Osteocyte (in vitro differentiated cells): ENCODE measurements at regions not wholly inside any gene's neighbourhood (a gene's known extent, or its start where the extent isn't known, plus 50 kb on each side); places are given as distances from the start of the nearest gene placed in this dataset.
A peak's percentile ranks its signal among the peaks of the same experiment; 100 is the strongest.
"Not testable (repeated sequence)": the region's sequence is repeated elsewhere in the genome, so short reads cannot be mapped to it uniquely, and the experiment has no call there.

Experiments
- DNase-seq: peaks from one replicate; pipeline ENCODE4 v3.0.0; 2021; ENCODE audit warnings: mixed read lengths; ENCODE audit not compliant: unreplicated experiment; ENCODE audit errors: extremely low spot score
- H3K27ac Mint-ChIP-seq: one replicate; pipeline ENCODE4 v1.8.0; 2021; ENCODE audit warnings: mild to moderate bottlenecking, mixed read lengths; ENCODE audit not compliant: unreplicated experiment
- H3K27me3 Mint-ChIP-seq: one replicate; pipeline ENCODE4 v1.8.0; 2021; ENCODE audit warnings: mixed read lengths; ENCODE audit not compliant: unreplicated experiment
- H3K36me3 Mint-ChIP-seq: one replicate; pipeline ENCODE4 v1.8.0; 2021; ENCODE audit warnings: mixed read lengths; ENCODE audit not compliant: unreplicated experiment
- H3K4me1 Mint-ChIP-seq: one replicate; pipeline ENCODE4 v1.8.0; 2021; ENCODE audit warnings: mixed read lengths; ENCODE audit not compliant: unreplicated experiment
- H3K4me3 Mint-ChIP-seq: one replicate; pipeline ENCODE4 v1.8.0; 2021; ENCODE audit warnings: mild to moderate bottlenecking, moderate library complexity, mixed read lengths; ENCODE audit not compliant: unreplicated experiment
- H3K9me3 Mint-ChIP-seq: one replicate; pipeline ENCODE4 v1.8.0; 2021; ENCODE audit warnings: mixed read lengths; ENCODE audit not compliant: unreplicated experiment
- CTCF ChIP-seq: fragments of 200-600 bp; sonication (generic); IDR thresholded peaks from 2 replicates; pipeline ENCODE4 v1.5.0; 2021; ENCODE audit warnings: antibody characterized with exemption, mild to moderate bottlenecking, moderate library complexity

- Mint-ChIP-seq H3K4me3 (no peak overlapping the region), H3K27me3 (no peaks in the 10 kb centered on the region), H3K36me3 (no peaks in the 10 kb centered on the region), H3K27ac (no peak overlapping the region), H3K9me3 (no peaks in the 10 kb centered on the region), H3K4me1 (peaks cover 64% of the 10 kb centered on the region)
- no peak for DNase-seq
- TF ChIP-seq CTCF: no peak
Observed at GRCh38 chr5:17121776-17122175, 95.7 kb upstream of the BASP1 start.

- Mint-ChIP-seq H3K4me1 (peaks cover 74% of the 10 kb centered on the region), H3K9me3 (no peaks in the 10 kb centered on the region), H3K4me3 (peak overlapping the region; percentile 6), H3K27me3 (no peaks in the 10 kb centered on the region), H3K36me3 (no peaks in the 10 kb centered on the region), H3K27ac (peak overlapping the region; percentile 70)
- no peak for DNase-seq
- TF ChIP-seq CTCF: no peak
Observed at GRCh38 chr5:17123010-17123409, 94.4 kb upstream of the BASP1 start.

GRCh38 chr5:17123773-17124172, 93.7 kb upstream of the BASP1 start:
- not testable (repeated sequence) for H3K27me3 Mint-ChIP-seq, H3K4me3 Mint-ChIP-seq, H3K9me3 Mint-ChIP-seq, H3K36me3 Mint-ChIP-seq, DNase-seq
- H3K4me1 Mint-ChIP-seq: peaks cover 74% of the 10 kb centered on the region
- peak overlapping the region; percentile 84 for H3K27ac Mint-ChIP-seq

- peak overlapping the region; percentile 88 for H3K27ac Mint-ChIP-seq
- H3K9me3 Mint-ChIP-seq: no peaks in the 10 kb centered on the region
- no peak for DNase-seq
- no peaks in the 10 kb centered on the region for H3K27me3 Mint-ChIP-seq
- no peak for TF ChIP-seq CTCF
- peaks cover 84% of the 10 kb centered on the region for H3K4me1 Mint-ChIP-seq
- H3K4me3 Mint-ChIP-seq: peak overlapping the region; percentile 15
- H3K36me3 Mint-ChIP-seq: no peaks in the 10 kb centered on the region
Observed at GRCh38 chr5:17127743-17128231, 89.6 kb upstream of the BASP1 start.

GRCh38 chr5:17129093-17129849, 88.2 kb upstream of the BASP1 start:
- no peak for TF ChIP-seq CTCF
- no peaks in the 10 kb centered on the region for H3K27me3 Mint-ChIP-seq
- no peaks in the 10 kb centered on the region for H3K9me3 Mint-ChIP-seq
- H3K4me1 Mint-ChIP-seq: peaks cover 73% of the 10 kb centered on the region
- peak overlapping the region; percentile 43 for H3K4me3 Mint-ChIP-seq
- DNase-seq: no peak
- peak overlapping the region; percentile 88 for H3K27ac Mint-ChIP-seq
- no peaks in the 10 kb centered on the region for H3K36me3 Mint-ChIP-seq

- not testable (repeated sequence) for DNase-seq, H3K27me3 Mint-ChIP-seq, H3K9me3 Mint-ChIP-seq, H3K36me3 Mint-ChIP-seq, H3K4me3 Mint-ChIP-seq
- H3K4me1 Mint-ChIP-seq: peaks cover 63% of the 10 kb centered on the region
- H3K27ac Mint-ChIP-seq: peak overlapping the region; percentile 88
Observed at GRCh38 chr5:17130302-17130701, 87.1 kb upstream of the BASP1 start.
